H1 (cell line): ENCODE measurements at regions not wholly inside any gene's neighbourhood (a gene's known extent, or its start where the extent isn't known, plus 50 kb on each side); places are given as distances from the start of the nearest gene placed in this dataset.

Experiments used
- TF ChIP-seq, protein P1 (sequence below): fragments of 300-600 bp; sonication (generic); IDR thresholded peaks from 2 replicates; pipeline ENCODE4 v1.7.1; 2012; ENCODE audit warnings: low read length, moderate library complexity, mild to moderate bottlenecking, inconsistent platforms; ENCODE audit not compliant: insufficient replicate concordance

DNA sequence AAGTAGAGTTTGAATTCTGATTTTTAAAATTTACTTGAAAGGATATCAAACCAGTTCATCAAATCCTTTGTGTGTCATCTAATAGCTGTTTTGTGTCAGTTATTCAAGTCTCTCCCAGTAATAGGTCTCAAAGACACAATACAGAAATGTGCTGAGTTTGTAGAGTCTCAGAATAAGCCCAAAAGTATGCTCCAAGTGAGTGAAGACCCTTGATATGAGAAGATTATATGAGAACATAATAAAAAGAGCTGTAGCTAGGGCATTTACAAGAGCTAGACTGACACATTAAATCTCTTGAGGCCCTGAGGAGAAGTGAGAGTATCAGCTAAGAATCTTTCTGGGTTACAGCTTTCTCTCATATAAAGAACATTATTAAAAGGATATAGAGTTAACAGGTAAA lies 721.0 kb upstream of the ARRDC3 start (continued):
- TF ChIP-seq, protein P1, sequence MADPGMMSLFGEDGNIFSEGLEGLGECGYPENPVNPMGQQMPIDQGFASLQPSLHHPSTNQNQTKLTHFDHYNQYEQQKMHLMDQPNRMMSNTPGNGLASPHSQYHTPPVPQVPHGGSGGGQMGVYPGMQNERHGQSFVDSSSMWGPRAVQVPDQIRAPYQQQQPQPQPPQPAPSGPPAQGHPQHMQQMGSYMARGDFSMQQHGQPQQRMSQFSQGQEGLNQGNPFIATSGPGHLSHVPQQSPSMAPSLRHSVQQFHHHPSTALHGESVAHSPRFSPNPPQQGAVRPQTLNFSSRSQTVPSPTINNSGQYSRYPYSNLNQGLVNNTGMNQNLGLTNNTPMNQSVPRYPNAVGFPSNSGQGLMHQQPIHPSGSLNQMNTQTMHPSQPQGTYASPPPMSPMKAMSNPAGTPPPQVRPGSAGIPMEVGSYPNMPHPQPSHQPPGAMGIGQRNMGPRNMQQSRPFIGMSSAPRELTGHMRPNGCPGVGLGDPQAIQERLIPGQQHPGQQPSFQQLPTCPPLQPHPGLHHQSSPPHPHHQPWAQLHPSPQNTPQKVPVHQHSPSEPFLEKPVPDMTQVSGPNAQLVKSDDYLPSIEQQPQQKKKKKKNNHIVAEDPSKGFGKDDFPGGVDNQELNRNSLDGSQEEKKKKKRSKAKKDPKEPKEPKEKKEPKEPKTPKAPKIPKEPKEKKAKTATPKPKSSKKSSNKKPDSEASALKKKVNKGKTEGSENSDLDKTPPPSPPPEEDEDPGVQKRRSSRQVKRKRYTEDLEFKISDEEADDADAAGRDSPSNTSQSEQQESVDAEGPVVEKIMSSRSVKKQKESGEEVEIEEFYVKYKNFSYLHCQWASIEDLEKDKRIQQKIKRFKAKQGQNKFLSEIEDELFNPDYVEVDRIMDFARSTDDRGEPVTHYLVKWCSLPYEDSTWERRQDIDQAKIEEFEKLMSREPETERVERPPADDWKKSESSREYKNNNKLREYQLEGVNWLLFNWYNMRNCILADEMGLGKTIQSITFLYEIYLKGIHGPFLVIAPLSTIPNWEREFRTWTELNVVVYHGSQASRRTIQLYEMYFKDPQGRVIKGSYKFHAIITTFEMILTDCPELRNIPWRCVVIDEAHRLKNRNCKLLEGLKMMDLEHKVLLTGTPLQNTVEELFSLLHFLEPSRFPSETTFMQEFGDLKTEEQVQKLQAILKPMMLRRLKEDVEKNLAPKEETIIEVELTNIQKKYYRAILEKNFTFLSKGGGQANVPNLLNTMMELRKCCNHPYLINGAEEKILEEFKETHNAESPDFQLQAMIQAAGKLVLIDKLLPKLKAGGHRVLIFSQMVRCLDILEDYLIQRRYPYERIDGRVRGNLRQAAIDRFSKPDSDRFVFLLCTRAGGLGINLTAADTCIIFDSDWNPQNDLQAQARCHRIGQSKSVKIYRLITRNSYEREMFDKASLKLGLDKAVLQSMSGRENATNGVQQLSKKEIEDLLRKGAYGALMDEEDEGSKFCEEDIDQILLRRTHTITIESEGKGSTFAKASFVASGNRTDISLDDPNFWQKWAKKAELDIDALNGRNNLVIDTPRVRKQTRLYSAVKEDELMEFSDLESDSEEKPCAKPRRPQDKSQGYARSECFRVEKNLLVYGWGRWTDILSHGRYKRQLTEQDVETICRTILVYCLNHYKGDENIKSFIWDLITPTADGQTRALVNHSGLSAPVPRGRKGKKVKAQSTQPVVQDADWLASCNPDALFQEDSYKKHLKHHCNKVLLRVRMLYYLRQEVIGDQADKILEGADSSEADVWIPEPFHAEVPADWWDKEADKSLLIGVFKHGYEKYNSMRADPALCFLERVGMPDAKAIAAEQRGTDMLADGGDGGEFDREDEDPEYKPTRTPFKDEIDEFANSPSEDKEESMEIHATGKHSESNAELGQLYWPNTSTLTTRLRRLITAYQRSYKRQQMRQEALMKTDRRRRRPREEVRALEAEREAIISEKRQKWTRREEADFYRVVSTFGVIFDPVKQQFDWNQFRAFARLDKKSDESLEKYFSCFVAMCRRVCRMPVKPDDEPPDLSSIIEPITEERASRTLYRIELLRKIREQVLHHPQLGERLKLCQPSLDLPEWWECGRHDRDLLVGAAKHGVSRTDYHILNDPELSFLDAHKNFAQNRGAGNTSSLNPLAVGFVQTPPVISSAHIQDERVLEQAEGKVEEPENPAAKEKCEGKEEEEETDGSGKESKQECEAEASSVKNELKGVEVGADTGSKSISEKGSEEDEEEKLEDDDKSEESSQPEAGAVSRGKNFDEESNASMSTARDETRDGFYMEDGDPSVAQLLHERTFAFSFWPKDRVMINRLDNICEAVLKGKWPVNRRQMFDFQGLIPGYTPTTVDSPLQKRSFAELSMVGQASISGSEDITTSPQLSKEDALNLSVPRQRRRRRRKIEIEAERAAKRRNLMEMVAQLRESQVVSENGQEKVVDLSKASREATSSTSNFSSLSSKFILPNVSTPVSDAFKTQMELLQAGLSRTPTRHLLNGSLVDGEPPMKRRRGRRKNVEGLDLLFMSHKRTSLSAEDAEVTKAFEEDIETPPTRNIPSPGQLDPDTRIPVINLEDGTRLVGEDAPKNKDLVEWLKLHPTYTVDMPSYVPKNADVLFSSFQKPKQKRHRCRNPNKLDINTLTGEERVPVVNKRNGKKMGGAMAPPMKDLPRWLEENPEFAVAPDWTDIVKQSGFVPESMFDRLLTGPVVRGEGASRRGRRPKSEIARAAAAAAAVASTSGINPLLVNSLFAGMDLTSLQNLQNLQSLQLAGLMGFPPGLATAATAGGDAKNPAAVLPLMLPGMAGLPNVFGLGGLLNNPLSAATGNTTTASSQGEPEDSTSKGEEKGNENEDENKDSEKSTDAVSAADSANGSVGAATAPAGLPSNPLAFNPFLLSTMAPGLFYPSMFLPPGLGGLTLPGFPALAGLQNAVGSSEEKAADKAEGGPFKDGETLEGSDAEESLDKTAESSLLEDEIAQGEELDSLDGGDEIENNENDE = no peak
